Stimulated activated CD8-positive, alpha-beta memory T cell treated with anti-CD3 and anti-CD28 coated beads, Interleukin-12 subunit alpha, Interleukin-12 subunit beta, amount 100 ng/mL, for 4 hours (primary cell): ENCODE measurements at regions not wholly inside any gene's neighbourhood (a gene's known extent, or its start where the extent isn't known, plus 50 kb on each side); places are given as distances from the start of the nearest gene placed in this dataset.

Experiments used
- DNase-seq: peaks from one replicate; pipeline ENCODE4 v3.0.0-alpha.2; 2020; ENCODE audit warnings: low read depth

DNA sequence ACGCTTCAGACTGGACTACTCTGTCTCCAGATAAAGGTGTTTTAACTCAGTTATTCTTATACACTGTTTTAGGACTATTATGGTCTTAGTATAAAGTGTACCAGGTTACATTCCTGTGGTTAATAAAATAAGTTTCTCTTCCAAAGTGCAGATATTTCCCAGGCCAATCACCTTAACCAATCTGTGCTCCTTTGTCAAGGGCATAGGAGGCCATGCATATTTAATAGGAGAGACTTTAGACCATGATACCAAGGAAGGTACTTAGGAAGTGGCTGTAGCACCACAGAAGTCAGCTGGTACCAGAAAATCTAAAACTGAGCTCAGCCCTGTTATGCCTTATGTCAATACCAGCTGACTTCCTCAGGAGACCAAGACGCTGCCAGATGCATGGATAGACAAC lies 226.5 kb upstream of the TMEM72 start:
- no peak for DNase-seq

DNA sequence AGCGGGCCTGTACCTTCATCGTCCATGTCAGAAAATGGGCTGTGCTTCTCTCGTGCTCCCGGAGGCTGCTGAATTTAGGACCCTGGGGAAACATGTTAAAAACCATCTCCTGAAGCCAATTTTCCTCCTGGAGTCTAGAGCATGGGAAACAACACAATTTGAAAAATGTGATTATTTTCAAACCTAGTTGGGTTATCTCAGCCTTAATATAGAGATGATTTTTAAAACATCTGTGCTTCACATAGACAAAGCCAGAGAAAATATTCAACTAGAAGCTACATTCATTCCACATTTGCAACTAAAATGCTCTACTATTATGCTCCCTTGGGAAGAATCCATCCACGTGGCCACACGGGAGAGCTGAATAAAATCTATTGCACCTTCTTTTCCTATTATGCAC lies 225.9 kb upstream of the TMEM72 start:
- no peak for DNase-seq

- DNase-seq: no peak
Measured at GRCh38 chr10:44685747-44686146, 225.4 kb upstream of the TMEM72 start.

DNA sequence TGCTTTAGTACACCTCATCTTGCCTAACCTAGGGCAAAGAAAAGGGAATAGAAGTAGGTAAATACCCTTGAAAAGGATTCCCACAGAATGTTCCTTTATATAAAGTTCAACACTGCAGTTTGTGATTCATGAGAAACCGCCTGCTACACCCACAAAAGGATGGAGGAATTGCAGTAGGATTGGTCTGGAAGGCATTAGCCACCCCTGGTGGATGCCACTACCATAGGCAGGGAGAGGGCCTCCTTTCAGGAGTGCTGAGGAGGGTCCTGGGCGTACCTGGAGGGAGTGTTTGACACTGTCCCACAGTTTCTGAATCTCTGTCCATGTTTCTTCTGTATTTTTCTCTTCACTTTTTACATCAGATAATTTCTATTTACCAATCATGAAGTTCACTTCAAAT lies 221.8 kb upstream of the TMEM72 start:
- no peak for DNase-seq

DNA sequence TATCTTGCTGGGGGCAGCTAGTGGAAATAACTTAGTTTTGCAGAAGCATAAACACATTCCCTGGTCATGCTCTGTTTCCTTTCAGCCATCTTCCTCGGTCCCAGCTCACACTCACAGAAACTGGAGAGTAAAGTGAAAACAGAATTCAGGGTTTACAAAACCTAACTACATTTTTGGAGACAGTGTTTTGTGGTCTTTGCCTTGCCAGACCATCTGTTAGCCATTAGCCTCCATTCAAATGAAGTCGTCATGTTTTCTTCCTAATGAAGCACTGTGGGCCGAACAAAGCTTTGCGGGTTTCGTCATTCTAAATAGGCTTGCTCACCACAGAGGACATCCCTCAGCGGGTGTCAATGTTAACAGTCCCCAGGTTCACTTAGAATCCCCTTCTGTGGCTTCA lies 214.6 kb upstream of the TMEM72 start:
- no peak for DNase-seq

- DNase-seq: no peak
Measured at GRCh38 chr10:44697116-44697515, 214.0 kb upstream of the TMEM72 start.

GRCh38 chr10:44702531-44702930 lies 208.6 kb upstream of the TMEM72 start:
- DNase-seq: no peak

- DNase-seq: no peak
Measured at GRCh38 chr10:44703241-44704155, 207.6 kb upstream of the TMEM72 start.

DNA sequence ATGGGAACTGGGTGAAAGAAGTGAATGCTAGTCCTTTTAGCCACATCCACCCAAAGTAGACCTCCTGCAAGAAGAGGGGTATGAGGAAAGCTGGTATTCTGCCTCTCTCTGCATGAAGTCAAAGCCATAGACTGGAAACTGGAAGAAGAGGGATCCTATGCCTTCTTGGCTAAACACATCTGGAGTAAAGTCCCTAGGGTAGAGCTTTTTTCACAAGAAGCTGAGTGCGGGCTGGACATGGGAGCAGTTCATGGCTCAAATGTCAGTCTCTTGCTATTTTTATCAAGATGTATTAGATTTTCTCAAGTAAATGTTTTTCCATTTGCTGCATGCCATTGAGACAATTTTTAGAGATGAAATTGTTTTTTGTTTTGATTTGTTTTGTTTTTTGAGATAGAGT lies 206.5 kb upstream of the TMEM72 start:
- DNase-seq: no peak

DNA sequence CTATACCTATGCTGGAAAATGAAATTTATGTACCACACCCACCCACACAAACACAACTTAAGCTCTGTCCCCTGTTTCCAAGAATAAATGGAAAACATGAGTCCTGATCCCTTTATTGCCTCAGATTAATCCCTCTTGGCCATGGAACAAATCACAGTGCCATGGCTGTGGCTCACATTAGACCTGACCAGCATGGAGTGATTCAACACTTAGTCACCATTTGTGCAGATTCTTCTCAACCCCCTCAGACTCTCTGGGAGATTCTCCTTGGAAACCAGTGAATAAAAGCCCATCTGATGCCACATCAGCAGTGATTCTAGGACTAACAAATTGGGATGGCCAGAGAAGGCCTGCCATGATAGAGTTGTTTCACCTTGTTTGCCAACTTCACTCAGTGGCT lies 204.4 kb upstream of the TMEM72 start:
- DNase-seq: no peak

GRCh38 chr10:44713307-44713706 lies 197.8 kb upstream of the TMEM72 start:
- DNase-seq: no peak

DNA sequence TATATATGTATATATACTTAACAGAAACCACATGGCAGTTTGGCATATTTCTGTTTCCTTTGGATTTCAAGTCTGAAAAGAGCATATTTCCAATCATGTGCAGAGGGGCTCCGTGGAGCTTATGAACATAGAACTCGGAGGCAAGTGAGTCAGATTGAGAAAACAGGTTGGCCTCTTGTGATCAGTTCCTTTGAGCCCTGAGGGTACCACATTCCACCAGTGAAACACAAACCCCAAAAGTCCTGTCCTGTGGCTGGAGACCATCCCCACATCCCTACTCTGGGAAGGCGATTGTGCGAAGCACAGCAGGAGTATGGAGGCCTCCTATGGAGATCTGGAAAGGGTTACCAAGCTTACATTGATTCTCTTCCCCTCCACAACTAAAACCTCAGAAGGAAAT lies 196.7 kb upstream of the TMEM72 start:
- DNase-seq: no peak

DNA sequence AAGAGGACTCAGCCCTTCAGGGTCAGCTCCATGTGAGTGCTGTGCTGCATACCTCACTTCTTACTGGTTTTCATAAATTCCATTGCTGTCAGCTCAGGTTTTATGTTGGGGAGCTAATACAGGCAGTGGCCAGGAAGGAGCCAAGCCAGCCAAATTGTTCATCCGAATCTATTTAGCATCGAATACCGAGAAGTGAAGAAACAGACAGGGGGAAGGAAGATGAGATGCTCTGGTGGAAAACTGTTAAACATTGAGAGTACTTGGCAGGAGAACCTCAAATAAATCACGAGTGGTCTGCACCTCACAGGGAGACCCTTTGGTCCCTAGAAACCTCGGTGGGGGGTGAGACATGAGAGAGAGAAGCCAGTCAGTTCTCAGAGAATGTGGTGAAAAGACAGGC lies 196.0 kb upstream of the TMEM72 start:
- no peak for DNase-seq

- DNase-seq: no peak
Measured at GRCh38 chr10:44716470-44717015, 194.6 kb upstream of the TMEM72 start.

GRCh38 chr10:44723082-44723481 lies 188.1 kb upstream of the TMEM72 start:
- DNase-seq: no peak

GRCh38 chr10:44723619-44724325 lies 187.4 kb upstream of the TMEM72 start:
- no peak for DNase-seq

DNA sequence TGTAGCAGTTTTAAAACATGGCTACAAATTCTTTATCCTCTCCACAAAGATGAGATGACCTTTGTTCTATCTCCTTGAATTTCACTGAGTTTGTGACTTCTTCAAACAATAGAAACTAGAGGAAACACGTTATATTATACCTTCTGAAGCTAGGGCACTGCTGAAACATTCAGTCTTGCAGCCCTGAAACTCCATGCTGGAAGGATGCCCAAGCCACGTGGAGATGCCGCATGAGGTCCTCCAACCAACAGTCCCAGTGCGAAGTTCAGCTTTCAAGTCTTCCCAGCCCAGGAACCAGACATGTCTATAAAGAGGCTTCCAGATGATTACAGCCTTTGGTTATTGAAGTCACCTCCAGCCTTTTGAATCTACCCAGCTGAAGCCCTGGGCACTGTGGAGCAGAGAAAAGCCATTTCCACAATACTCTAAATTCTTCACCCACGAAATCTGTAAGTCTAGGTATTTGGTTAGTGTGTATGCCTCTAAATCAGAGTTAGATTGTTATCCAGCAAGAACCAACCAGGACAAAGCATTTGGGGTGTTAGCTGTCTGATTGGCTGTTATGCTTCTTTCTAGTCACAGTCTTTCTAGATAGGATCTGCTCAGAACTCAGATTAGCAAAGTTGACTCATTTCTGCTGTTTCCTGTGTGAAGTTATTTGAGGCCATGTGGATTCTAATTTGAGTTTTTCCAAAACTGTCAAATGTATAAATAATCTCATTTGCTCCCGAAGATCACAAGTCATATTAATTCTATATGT lies 186.5 kb upstream of the TMEM72 start:
- DNase-seq: no peak

GRCh38 chr10:44725404-44725803 lies 185.7 kb upstream of the TMEM72 start:
- no peak for DNase-seq

- DNase-seq: no peak
Measured at GRCh38 chr10:44731283-44731682, 179.9 kb upstream of the TMEM72 start.

DNA sequence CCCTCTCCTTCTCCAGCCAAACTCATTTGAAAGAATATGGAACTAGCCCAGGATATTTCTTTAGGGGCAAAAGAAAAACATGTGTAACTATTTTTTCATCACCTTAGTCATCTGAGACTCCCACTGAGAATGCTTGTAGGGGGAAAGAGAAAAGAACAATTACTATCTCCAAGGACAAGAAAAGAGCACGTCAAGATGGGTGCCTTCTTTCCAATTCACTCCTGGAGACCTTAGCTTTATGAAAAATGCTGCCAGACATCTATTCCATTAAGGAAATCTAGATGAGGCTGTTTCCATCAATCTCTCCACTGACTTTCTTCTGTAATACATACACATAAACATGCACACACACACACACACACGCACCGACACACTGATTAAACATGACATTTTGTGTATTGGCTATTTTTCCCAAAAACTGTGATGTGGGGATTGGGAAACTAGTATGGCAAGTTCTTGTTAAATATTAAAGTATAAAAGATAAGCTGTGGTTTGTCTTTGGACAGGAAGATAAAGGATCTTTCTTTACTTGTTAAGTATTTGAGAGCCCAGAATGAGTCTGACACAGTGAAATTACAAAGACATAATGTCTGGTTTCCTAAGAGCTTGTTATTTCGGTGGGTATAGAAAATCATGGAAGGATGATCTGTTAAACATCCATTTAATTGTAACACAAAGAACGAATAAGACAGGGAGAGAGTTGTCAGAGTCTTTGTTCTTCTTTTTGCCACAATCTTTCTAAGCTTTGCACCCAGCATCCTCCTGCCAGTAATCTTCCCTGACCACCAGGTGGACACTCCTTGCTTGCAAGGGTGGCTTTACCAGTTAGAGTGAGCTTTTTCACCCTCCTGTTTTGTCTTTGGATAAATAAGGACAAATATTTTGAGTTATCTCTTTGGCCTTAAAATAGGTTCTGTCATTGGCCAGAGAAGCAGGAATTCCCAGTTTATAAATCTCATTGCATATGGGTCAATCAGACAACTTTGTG lies 177.3 kb upstream of the TMEM72 start:
- DNase-seq: no peak

GRCh38 chr10:44742248-44742647 lies 168.9 kb upstream of the TMEM72 start:
- DNase-seq: no peak
